ENCODE measurements at regions not wholly inside any gene's neighbourhood (a gene's known extent, or its start where the extent isn't known, plus 50 kb on each side); places are given as distances from the start of the nearest gene placed in this dataset.

DNA sequence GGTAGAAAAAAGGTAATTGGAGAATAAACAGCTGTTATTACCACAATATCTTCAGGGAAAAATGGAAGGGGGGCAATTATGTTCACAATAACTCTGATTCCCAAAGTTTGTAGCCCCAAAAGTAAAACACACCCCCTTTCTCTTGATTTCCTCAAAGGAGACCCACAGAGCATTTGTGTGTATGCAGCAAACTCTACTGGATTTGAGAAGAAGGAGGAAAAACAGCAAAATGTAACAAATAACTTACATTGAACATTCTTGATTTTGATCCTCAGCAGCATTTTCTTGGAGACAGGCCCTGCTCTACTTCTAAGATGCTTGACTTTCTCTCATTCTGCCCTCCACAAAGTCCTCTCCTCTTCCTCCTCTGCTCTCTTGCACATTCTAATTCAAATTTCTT is 420.8 kb upstream of the EDIL3 start:
- no peak for DNase-seq
- no peak overlapping the region for H3K27ac ChIP-seq (ENCODE audit: low read depth in 2 of 2, low read length in 2 of 2)
- no peaks in the 10 kb centered on the region for H3K36me3 ChIP-seq (ENCODE audit: control insufficient read depth in 2 of 3, insufficient read depth in 3 of 3, low read length in 3 of 3)
- intact Hi-C loops (cut with DNase I) = no loop called here
- FAIRE-seq = no peak
- TF ChIP-seq, protein P1, sequence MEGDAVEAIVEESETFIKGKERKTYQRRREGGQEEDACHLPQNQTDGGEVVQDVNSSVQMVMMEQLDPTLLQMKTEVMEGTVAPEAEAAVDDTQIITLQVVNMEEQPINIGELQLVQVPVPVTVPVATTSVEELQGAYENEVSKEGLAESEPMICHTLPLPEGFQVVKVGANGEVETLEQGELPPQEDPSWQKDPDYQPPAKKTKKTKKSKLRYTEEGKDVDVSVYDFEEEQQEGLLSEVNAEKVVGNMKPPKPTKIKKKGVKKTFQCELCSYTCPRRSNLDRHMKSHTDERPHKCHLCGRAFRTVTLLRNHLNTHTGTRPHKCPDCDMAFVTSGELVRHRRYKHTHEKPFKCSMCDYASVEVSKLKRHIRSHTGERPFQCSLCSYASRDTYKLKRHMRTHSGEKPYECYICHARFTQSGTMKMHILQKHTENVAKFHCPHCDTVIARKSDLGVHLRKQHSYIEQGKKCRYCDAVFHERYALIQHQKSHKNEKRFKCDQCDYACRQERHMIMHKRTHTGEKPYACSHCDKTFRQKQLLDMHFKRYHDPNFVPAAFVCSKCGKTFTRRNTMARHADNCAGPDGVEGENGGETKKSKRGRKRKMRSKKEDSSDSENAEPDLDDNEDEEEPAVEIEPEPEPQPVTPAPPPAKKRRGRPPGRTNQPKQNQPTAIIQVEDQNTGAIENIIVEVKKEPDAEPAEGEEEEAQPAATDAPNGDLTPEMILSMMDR (IDR thresholded peaks at IDR 0.05; ENCODE audit: borderline replicate concordance, extremely low read depth, insufficient read depth) = no peak
- no peaks in the 10 kb centered on the region for H3K9me3 ChIP-seq (ENCODE audit: control insufficient read depth in 2 of 3, insufficient read depth in 1 of 3, low read length in 3 of 3)
- H3K4me1 ChIP-seq (ENCODE audit: control insufficient read depth in 2 of 3, insufficient read depth in 2 of 3, low read depth in 1 of 3, low read length in 3 of 3) = no peaks in the 10 kb centered on the region
- no peak overlapping the region for H3K4me3 ChIP-seq (ENCODE audit: low read length in 3 of 3)
- no peak overlapping the region for H3K9ac ChIP-seq (ENCODE audit: low read length in 3 of 3)
- no peaks in the 10 kb centered on the region for H3K27me3 ChIP-seq (ENCODE audit: control insufficient read depth, insufficient read depth, low read length)

DNA sequence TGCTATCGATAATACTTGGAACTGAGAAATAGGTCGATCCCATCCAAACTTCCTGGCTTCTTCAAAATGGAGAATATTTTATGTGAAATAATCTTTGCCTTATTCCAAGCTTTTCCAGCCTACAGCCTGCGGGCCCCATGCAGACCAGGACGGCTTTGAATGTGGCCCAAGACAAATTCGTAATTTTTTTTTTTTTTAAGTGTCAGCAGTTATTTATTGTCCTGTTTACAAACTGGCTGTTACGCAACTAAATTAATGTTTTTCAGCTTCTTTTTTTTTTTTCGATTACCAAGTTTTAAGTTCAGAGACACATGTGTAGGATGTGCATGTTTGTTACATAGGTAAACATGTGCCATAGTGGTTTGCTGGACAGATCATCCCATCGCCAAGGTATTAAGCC is 411.7 kb upstream of the EDIL3 start:
- no peaks in the 10 kb centered on the region for H3K36me3 ChIP-seq (ENCODE audit: control insufficient read depth in 2 of 3, insufficient read depth in 3 of 3, low read length in 3 of 3)
- H3K4me3 ChIP-seq (ENCODE audit: low read length in 3 of 3) = no peak overlapping the region
- no peaks in the 10 kb centered on the region for H3K4me1 ChIP-seq (ENCODE audit: control insufficient read depth in 2 of 3, insufficient read depth in 2 of 3, low read depth in 1 of 3, low read length in 3 of 3)
- H3K27me3 ChIP-seq (ENCODE audit: control insufficient read depth, insufficient read depth, low read length) = no peaks in the 10 kb centered on the region
- H3K9ac ChIP-seq (ENCODE audit: low read length in 3 of 3) = no peak overlapping the region
- intact Hi-C loops (cut with DNase I) = no loop called here
- FAIRE-seq (no peak), DNase-seq (no peak)
- H3K27ac ChIP-seq (ENCODE audit: low read depth in 2 of 2, low read length in 2 of 2) = no peak overlapping the region
- TF ChIP-seq, protein P1 (IDR thresholded peaks at IDR 0.05; ENCODE audit: borderline replicate concordance, extremely low read depth, insufficient read depth) = no peak
- H3K9me3 ChIP-seq (ENCODE audit: control insufficient read depth in 2 of 3, insufficient read depth in 1 of 3, low read length in 3 of 3) = no peaks in the 10 kb centered on the region

DNA sequence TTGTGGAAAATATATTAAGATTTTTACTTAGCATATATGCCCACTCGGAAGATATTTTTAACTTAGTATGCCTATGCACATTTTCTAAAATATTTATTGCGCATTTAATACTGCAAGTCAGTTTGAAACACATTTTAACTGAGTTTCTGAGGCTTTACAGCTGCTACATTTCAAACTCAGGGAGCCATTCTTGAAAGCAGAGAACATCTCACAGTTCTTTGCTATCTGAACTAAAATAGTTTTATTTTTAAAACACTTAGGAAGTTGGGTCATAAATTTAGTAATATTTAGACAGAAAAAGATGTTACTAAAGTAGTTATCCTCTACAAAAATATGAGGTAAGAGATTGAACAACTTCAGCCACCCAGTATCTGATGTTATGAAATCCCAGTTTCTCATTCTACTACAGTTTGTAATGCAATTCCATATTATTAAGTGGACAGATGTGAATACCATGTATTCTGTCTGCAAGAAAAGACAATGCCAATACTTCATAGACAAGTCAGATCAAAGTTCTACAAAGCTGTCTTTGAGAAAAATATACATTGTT is 409.9 kb upstream of the EDIL3 start:
- no peaks in the 10 kb centered on the region for H3K4me1 ChIP-seq (ENCODE audit: control insufficient read depth in 2 of 3, insufficient read depth in 2 of 3, low read depth in 1 of 3, low read length in 3 of 3)
- no peak overlapping the region for H3K27ac ChIP-seq (ENCODE audit: low read depth in 2 of 2, low read length in 2 of 2)
- H3K36me3 ChIP-seq (ENCODE audit: control insufficient read depth in 2 of 3, insufficient read depth in 3 of 3, low read length in 3 of 3) = no peaks in the 10 kb centered on the region
- no peak overlapping the region for H3K4me3 ChIP-seq (ENCODE audit: low read length in 3 of 3)
- FAIRE-seq = no peak
- TF ChIP-seq, protein P1 (IDR thresholded peaks at IDR 0.05; ENCODE audit: borderline replicate concordance, extremely low read depth, insufficient read depth) = no peak
- DNase-seq = peak in 2 of 5 donors; percentile 8 to 12
- no peaks in the 10 kb centered on the region for H3K9me3 ChIP-seq (ENCODE audit: control insufficient read depth in 2 of 3, insufficient read depth in 1 of 3, low read length in 3 of 3)
- H3K9ac ChIP-seq (ENCODE audit: low read length in 3 of 3) = no peak overlapping the region
- intact Hi-C loops (cut with DNase I) = no loop called here
- no peaks in the 10 kb centered on the region for H3K27me3 ChIP-seq (ENCODE audit: control insufficient read depth, insufficient read depth, low read length)

DNA sequence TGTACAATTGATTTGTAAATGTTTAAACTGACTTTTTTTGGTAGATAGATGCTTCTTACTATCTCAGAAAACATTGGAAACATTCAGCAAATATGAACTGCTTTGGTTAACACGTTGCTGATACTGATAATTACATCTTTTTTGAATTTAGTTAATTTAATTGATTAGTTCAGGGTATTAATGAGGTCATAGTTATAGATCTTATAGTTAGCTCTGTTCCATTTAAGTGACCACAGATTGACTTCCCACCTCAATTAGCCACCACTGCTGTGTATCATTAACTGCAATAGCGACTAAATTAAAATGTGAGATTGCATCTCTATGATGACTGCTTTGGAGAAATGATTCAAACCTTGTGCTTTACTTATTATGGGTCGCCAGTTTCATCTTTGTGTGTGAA is 407.1 kb upstream of the EDIL3 start:
- no peaks in the 10 kb centered on the region for H3K27me3 ChIP-seq (ENCODE audit: control insufficient read depth, insufficient read depth, low read length)
- no peaks in the 10 kb centered on the region for H3K4me1 ChIP-seq (ENCODE audit: control insufficient read depth in 2 of 3, insufficient read depth in 2 of 3, low read depth in 1 of 3, low read length in 3 of 3)
- FAIRE-seq (no peak), DNase-seq (no peak)
- peaks cover 0 to 4% (median 0%) of the 10 kb centered on the region in 3 donors for H3K9me3 ChIP-seq (ENCODE audit: control insufficient read depth in 2 of 3, insufficient read depth in 1 of 3, low read length in 3 of 3)
- H3K27ac ChIP-seq (ENCODE audit: low read depth in 2 of 2, low read length in 2 of 2) = no peak overlapping the region
- H3K9ac ChIP-seq (ENCODE audit: low read length in 3 of 3) = no peak overlapping the region
- intact Hi-C loops (cut with DNase I) = no loop called here
- TF ChIP-seq, protein P1 (IDR thresholded peaks at IDR 0.05; ENCODE audit: borderline replicate concordance, extremely low read depth, insufficient read depth) = no peak
- H3K4me3 ChIP-seq (ENCODE audit: low read length in 3 of 3) = no peak overlapping the region
- H3K36me3 ChIP-seq (ENCODE audit: control insufficient read depth in 2 of 3, insufficient read depth in 3 of 3, low read length in 3 of 3) = no peaks in the 10 kb centered on the region

Measured in kidney (tissue), 13 donors.